GM19397 (cell line): ENCODE measurements at regions not wholly inside any gene's neighbourhood (a gene's known extent, or its start where the extent isn't known, plus 50 kb on each side); places are given as distances from the start of the nearest gene placed in this dataset.
"Not testable (repeated sequence)": the region's sequence is repeated elsewhere in the genome, so short reads cannot be mapped to it uniquely, and the experiment has no call there.

Experiments used
- ATAC-seq: cut with Tn5 transposase; IDR thresholded peaks from one replicate; pipeline ENCODE4 v1.9.1; 2021; ENCODE audit warnings: mild to moderate bottlenecking, moderate library complexity; ENCODE audit not compliant: unreplicated experiment

GRCh38 chr3:195635262-195635873 is 51.6 kb upstream of the APOD start:
- not testable (repeated sequence) for ATAC-seq

- ATAC-seq, result peak; percentile 96
Observed at GRCh38 chr3:195634426-195635261, 50.9 kb upstream of the APOD start.
